ENCODE measurements at regions not wholly inside any gene's neighbourhood (a gene's known extent, or its start where the extent isn't known, plus 50 kb on each side); places are given as distances from the start of the nearest gene placed in this dataset.

- Histone ChIP-seq H3K27ac (ENCODE audit: low read depth, low read length) (no peak overlapping the region), H3K4me1 (ENCODE audit: insufficient read depth, low read length) (peaks cover 5% of the 10 kb centered on the region), H3K9ac (ENCODE audit: low read length) (no peak overlapping the region), H3K4me2 (ENCODE audit: low read length) (no peak overlapping the region), H3K4me3 (ENCODE audit: insufficient read depth, low read depth, low read length) (no peak overlapping the region), H3K27me3 (ENCODE audit: insufficient read depth, low read length) (no peaks in the 10 kb centered on the region), H4K20me1 (ENCODE audit: insufficient read depth, low read length) (no peaks in the 10 kb centered on the region), H3K36me3 (ENCODE audit: insufficient read depth, low read length) (no peaks in the 10 kb centered on the region), H3K9me3 (ENCODE audit: insufficient read depth, low read depth, low read length) (no peaks in the 10 kb centered on the region), H2AFZ (ENCODE audit: low read depth, low read length) (no peak overlapping the region), H3K79me2 (ENCODE audit: insufficient read depth, low read length) (no peaks in the 10 kb centered on the region)
- TF ChIP-seq CTCF (IDR thresholded peaks at IDR 0.05; ENCODE audit: insufficient read depth, low read depth, low read length) = no peak
- no peak for TF ChIP-seq EZH2 (IDR thresholded peaks at IDR 0.05; ENCODE audit: insufficient read depth, low read length)
- H3K4me3 Mint-ChIP-seq (ENCODE audit: unreplicated experiment) = no peak overlapping the region
- DNase-seq (ENCODE audit: low read depth) (peak; percentile 86), FAIRE-seq (no peak)
- peaks cover 16% of the 10 kb centered on the region for H3K4me1 Mint-ChIP-seq (ENCODE audit: low read depth, unreplicated experiment)
- peaks cover 3% of the 10 kb centered on the region for H3K9me3 Mint-ChIP-seq (ENCODE audit: unreplicated experiment)
- peaks cover 5% of the 10 kb centered on the region for H3K27me3 Mint-ChIP-seq (ENCODE audit: low read depth, unreplicated experiment)
- no peak overlapping the region for H3K27ac Mint-ChIP-seq (ENCODE audit: unreplicated experiment)
- H3K36me3 Mint-ChIP-seq (ENCODE audit: low read depth, unreplicated experiment) = no peaks in the 10 kb centered on the region
These were observed 196.4 kb downstream of the NOL4 start for GRCh38 chr18:34028324-34028723.

GRCh38 chr18:34025191-34025801 lies 199.4 kb downstream of the NOL4 start:
- H3K27ac Mint-ChIP-seq (ENCODE audit: unreplicated experiment) = no peak overlapping the region

More at GRCh38 chr18:34025191-34025801, 199.4 kb downstream of the NOL4 start:
- Histone ChIP-seq H3K27ac (ENCODE audit: low read depth, low read length) (no peak overlapping the region), H4K20me1 (ENCODE audit: insufficient read depth, low read length) (no peaks in the 10 kb centered on the region), H2AFZ (ENCODE audit: low read depth, low read length) (no peak overlapping the region), H3K4me2 (ENCODE audit: low read length) (no peak overlapping the region), H3K79me2 (ENCODE audit: insufficient read depth, low read length) (no peaks in the 10 kb centered on the region), H3K9ac (ENCODE audit: low read length) (no peak overlapping the region), H3K27me3 (ENCODE audit: insufficient read depth, low read length) (no peaks in the 10 kb centered on the region), H3K4me1 (ENCODE audit: insufficient read depth, low read length) (peaks cover 6% of the 10 kb centered on the region), H3K4me3 (ENCODE audit: insufficient read depth, low read depth, low read length) (no peak overlapping the region), H3K36me3 (ENCODE audit: insufficient read depth, low read length) (no peaks in the 10 kb centered on the region), H3K9me3 (ENCODE audit: insufficient read depth, low read depth, low read length) (no peaks in the 10 kb centered on the region)
- no peaks in the 10 kb centered on the region for H3K36me3 Mint-ChIP-seq (ENCODE audit: low read depth, unreplicated experiment)
- TF ChIP-seq EZH2 (IDR thresholded peaks at IDR 0.05; ENCODE audit: insufficient read depth, low read length) = no peak
- no peak for TF ChIP-seq CTCF (IDR thresholded peaks at IDR 0.05; ENCODE audit: insufficient read depth, low read depth, low read length)
- H3K9me3 Mint-ChIP-seq (ENCODE audit: unreplicated experiment) = no peaks in the 10 kb centered on the region
- no peaks in the 10 kb centered on the region for H3K27me3 Mint-ChIP-seq (ENCODE audit: low read depth, unreplicated experiment)
- H3K4me3 Mint-ChIP-seq (ENCODE audit: unreplicated experiment) = no peak overlapping the region
- H3K4me1 Mint-ChIP-seq (ENCODE audit: low read depth, unreplicated experiment) = peaks cover 18% of the 10 kb centered on the region
- DNase-seq (ENCODE audit: low read depth) (no peak), FAIRE-seq (no peak)

All from astrocyte (in vitro differentiated cells and primary cell).